ENCODE measurements at regions not wholly inside any gene's neighbourhood (a gene's known extent, or its start where the extent isn't known, plus 50 kb on each side); places are given as distances from the start of the nearest gene placed in this dataset.

GRCh38 chr14:78088916-78089315 lies 81.3 kb upstream of the NRXN3 start:
- TF ChIP-seq NPAS2 (CRISPR knock-in tag; IDR thresholded peaks at IDR 0.05; ENCODE audit: borderline replicate concordance) (no peak), NR1H2 (CRISPR knock-in tag; IDR thresholded peaks at IDR 0.05; ENCODE audit: borderline replicate concordance, low read depth) (no peak), CTCF (CRISPR knock-in tag; IDR thresholded peaks at IDR 0.05) (no peak), ZNF274 (CRISPR knock-in tag; IDR thresholded peaks at IDR 0.05) (no peak)

Data from HepG2 (cell line).